HG03039 (cell line): ENCODE measurements at regions not wholly inside any gene's neighbourhood (a gene's known extent, or its start where the extent isn't known, plus 50 kb on each side); places are given as distances from the start of the nearest gene placed in this dataset.
"Not testable (repeated sequence)": the region's sequence is repeated elsewhere in the genome, so short reads cannot be mapped to it uniquely, and the experiment has no call there.

Experiments used
- ATAC-seq: cut with Tn5 transposase; IDR thresholded peaks from one replicate; pipeline ENCODE4 v1.9.1; 2021; ENCODE audit warnings: mild to moderate bottlenecking, moderate library complexity; ENCODE audit not compliant: unreplicated experiment

DNA sequence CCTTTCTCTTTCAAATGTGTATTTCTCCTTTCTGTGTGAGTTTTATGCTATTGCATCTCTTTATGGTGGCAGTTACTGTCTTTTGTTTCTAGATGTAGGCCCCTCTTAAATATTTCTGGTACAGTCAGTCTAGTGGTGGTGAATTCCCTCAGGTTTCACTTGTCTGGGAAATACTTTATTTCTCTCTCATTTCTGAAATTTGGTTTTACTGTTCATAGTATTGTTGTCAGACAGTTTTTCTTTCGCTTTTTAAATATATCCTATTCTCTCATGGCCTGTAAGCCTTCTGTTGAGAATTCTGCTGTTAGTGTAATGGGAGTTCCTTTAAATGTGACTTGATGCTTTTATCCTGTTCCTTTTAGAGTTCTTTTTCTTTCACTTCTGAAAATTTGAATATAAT, 874.0 kb downstream of the PLOD2 start:
- ATAC-seq, result peak; percentile 77

DNA sequence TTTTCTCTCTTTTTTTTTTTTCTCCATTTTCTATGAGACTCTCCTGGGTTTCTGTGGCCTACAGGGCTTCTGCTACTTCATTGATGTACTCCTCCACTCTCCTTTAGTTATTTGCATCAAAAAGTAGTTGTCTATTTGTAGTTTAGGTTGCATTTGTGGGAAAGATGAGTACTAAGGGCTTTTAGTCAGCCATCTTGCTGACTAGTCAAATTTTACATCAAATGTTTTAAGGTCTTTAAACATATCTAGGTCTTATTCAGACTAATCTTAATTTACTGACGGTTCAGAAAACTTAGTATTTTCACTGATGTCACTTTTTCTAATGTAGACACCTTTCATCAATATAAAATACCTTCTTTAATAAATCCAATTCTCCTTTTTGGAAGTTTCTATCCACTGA, 871.0 kb downstream of the PLOD2 start:
- ATAC-seq, result no peak

DNA sequence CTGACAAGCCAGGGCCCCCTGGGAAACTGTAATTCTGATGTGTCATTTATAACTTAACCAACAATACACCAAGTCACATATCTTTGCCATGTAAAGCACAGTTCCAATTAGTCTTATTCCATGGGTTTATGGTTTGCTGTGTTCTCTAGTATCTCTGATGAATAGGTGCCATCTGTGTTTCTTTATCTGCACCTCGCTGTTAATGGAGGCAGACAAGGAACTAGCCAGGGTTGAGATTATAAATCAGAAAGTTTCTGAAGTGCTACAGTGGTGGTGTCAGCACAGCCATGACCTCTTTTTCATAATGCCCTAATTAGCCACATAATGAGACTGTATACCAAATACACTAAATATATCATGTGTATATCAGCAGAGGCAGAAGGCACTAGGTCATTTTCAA, 866.4 kb downstream of the PLOD2 start:
- ATAC-seq, result no peak

GRCh38 chr3:145307272-145307671, 853.7 kb downstream of the PLOD2 start:
- ATAC-seq, result no peak

DNA sequence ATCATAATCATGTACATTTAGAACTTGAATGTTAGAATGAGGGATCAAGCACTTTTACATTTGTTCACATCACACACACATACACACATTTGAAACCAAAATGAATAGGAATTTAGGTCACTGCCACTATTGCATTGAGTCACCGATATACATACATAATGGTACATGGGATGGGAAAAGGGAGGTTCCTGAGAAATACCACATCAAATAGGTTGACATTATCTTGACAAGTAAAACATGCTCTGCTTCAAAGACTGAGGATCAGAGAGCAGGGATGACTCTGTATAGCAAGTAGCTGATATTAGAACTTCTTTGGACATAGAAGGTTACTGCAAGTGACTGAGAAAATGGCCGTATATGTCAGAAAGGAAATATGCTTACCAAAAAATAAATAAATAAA, 847.2 kb downstream of the PLOD2 start:
- no peak for ATAC-seq

GRCh38 chr3:145316253-145316652, 844.7 kb downstream of the PLOD2 start:
- not testable (repeated sequence) for ATAC-seq

DNA sequence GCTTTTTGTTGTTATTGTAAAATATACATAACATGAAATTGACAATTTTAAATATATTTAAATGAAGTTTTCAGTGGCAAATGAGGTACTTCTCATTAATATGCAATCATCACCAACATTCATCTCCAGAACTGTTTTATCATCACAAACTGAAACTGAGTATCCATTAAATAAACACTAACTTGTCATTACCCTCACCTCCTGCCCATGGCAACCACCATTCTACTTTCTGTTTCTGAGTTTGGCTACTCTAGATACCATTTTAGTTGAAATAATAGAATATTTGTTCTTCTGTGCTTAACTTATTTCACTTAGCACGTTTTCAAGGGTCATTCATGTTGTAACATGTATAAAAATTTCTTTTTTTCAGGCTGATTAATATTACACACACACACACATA, 834.3 kb downstream of the PLOD2 start:
- ATAC-seq, result no peak

GRCh38 chr3:145333427-145333826, 827.6 kb downstream of the PLOD2 start:
- ATAC-seq, result not testable (repeated sequence)

GRCh38 chr3:145333931-145334330, 827.1 kb downstream of the PLOD2 start:
- ATAC-seq, result no peak

DNA sequence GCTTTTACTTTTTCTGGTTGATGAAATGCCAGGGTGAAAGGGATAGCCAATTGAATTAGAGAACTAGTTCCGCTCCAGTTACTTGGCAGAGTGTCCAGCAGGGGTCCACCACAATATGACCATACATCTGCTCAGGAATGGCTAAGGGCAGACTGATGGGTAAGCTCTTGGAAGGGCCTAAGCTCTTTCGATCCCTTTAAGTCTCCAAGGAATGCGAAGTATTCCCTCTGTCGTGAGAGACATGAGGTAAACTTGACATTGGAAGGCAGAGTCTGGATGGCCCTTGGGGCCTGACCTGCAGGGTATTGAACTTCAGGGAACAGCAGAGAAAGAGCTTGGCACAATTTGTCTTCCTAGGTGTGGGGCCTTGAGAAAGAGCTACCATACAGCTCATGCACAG, 805.8 kb downstream of the PLOD2 start:
- ATAC-seq, result no peak

DNA sequence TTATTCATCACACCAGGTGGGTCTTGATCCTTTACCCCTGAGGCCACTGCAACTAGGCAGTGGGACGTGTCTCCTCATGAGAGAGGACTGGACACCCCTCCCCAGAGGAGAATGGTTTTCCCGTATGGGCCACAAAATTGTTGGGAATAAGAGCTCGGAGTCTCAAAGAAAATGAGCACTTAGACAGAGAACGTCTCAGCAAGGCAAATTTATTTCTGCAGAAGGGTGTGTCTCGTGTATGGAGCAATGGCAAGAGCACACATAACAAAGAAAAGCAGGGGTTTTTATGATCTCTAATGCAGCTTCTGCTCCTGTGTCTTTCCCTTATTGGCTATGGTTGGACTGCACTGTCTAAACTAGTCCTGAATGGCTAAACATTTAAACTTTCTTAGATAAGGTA, 803.5 kb downstream of the PLOD2 start:
- no peak for ATAC-seq

GRCh38 chr3:145359040-145359439, 801.9 kb downstream of the PLOD2 start:
- no peak for ATAC-seq

GRCh38 chr3:145368748-145369147, 792.2 kb downstream of the PLOD2 start:
- no peak for ATAC-seq

DNA sequence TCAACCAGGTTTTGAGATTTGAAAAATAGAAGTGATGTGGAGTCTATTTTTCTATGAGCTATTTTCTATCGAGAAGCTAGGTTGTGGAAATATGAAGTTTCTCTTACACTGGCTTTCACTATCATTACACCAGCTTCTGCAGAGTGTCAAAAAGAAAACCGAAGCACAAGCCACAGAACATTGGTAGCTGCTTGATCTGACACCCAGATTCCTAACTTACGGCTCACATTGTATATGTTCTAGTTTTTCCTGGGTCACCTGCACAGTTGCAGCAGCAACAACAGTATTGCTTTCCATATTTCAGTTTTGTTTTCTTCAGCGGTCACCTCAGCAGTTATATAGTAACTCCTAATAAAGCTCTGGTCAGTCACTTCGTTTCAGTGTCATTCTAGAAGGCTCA, 790.1 kb downstream of the PLOD2 start:
- no peak for ATAC-seq

GRCh38 chr3:145377301-145377700, 783.7 kb downstream of the PLOD2 start:
- no peak for ATAC-seq

DNA sequence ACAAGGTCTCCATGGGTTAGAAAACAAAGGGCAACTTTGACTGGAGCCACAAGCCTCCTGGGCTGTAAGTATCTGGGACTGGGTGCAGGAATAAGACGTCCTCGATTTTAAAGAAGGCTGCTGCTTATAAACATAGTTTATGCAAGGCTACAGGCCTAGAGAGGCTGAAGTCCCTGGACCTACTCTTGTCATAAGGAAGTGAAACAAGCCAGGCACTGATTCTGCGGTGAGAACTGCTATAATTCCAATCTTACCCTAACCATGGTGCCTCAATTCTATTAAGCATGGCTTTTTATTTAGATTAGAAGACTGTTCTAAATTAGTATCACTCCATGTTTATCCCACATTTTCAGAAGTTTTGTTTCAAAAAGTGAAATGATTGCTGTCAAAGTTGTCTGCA, 777.6 kb downstream of the PLOD2 start:
- no peak for ATAC-seq

GRCh38 chr3:145384307-145384706, 776.7 kb downstream of the PLOD2 start:
- ATAC-seq, result no peak

- ATAC-seq, result no peak
Observed at GRCh38 chr3:145387211-145387610, 773.8 kb downstream of the PLOD2 start.

GRCh38 chr3:145395421-145395820, 765.6 kb downstream of the PLOD2 start:
- ATAC-seq, result no peak

DNA sequence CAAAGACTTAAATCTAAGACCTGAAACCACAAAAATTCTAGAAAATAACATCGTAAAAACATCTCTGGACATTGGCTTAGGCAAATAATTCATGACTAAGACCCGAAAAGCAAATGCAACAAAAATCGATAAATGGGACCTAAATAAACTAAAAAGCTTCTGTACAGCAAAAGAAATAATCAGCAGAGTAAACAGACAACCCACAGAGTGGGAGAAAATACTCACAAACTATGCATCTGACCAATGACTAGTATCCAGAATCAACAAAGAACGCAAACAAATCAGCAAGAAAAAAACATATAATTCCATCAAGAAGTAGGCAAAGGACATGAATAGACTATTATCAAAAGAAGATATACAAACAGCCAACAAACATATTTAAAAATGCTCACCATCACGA, 749.4 kb downstream of the PLOD2 start:
- no peak for ATAC-seq

DNA sequence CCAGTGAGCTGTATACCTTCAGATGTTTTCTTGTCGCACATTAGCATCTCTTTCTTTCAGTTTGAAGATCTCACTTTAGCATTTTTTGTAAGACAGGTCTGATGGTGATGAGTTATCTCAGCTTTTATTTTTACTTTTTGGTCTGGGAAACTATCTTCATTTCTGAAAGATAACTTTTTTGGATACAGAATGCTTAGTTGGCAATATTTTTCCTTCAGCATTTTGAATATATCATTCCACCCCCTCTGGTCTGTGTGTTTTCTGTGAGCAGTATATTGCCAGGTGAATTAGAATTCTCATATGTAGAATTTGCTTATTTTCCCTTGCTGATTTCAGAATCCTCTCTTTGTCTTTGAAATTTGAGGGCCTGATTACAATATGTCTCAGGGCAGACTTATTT, 743.3 kb downstream of the PLOD2 start:
- ATAC-seq, result no peak

DNA sequence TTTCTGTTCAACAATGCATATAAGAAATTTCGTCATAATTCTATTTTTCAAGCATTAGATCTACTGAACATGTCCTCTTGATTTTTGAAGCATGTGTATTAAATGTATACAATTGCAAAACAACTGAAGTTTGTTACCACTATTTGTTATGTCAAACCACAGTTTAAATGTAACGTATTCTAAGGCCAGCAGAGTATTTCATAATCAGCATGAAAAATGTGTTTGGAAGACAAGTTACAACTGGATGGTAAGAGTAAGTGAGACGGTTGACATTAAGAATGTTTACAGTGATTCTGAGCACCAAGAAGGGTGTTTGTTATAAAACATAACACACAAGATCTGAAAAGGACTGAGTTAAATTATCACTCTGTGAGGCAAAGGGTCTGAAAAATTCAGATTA, 738.4 kb downstream of the PLOD2 start:
- ATAC-seq, result no peak

DNA sequence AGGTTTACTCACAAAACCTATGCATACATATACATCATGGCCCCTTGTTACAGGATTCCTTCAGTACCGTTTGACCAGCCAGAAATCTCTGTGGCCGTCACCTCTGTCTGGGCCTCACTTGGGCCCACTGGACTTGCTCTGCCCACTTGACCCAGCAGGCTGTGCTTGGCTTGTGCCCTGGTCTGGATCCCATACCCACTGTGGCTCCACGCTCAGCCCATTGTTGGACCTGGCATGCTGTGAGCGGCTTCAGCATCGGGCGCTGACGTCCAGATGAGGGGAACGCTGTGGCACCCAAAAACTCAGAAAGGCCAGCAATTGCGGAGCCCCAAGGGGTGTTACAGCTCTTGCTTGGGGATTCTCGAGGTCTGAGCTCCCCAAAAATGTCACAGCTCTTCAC, 733.6 kb downstream of the PLOD2 start:
- no peak for ATAC-seq

DNA sequence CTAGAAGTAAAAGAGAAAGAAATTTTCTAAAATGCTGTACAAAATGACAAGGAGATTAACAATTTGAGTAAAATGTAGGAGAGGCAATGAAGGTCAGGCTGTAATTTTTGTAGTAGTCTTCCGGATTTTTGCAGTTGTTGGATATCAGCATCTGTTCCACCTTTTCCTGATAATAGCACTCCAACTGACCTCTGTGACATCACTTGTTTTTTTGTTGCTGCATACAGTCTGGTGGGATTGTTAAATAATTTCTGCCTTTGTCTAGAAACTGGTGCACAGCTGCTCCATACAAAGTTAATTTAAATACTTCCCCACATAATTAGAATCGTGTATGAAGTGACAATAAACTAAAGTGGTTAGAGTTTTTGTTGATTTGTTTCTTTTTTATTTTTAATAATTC, 731.4 kb downstream of the PLOD2 start:
- ATAC-seq, result no peak
